SK-N-MC (cell line): ENCODE measurements at regions not wholly inside any gene's neighbourhood (a gene's known extent, or its start where the extent isn't known, plus 50 kb on each side); places are given as distances from the start of the nearest gene placed in this dataset.

Experiments
- EZH2 ChIP-seq: fragments of 200-600 bp; sonication (generic); IDR thresholded peaks from one replicate; pipeline ENCODE4 v1.6.1; 2017; ENCODE audit warnings: antibody characterized with exemption
- POLR2AphosphoS5 ChIP-seq: IDR thresholded peaks from 2 replicates; pipeline ENCODE4 v1.6.1; 2012; ENCODE audit warnings: mild to moderate bottlenecking, low read depth, low read length, borderline replicate concordance

- TF ChIP-seq POLR2AphosphoS5 (no peak), EZH2 (no peak)
These were observed 996.5 kb downstream of the AACS start for GRCh38 chr12:126061777-126062176.
